ENCODE measurements at regions not wholly inside any gene's neighbourhood (a gene's known extent, or its start where the extent isn't known, plus 50 kb on each side); places are given as distances from the start of the nearest gene placed in this dataset.

DNA sequence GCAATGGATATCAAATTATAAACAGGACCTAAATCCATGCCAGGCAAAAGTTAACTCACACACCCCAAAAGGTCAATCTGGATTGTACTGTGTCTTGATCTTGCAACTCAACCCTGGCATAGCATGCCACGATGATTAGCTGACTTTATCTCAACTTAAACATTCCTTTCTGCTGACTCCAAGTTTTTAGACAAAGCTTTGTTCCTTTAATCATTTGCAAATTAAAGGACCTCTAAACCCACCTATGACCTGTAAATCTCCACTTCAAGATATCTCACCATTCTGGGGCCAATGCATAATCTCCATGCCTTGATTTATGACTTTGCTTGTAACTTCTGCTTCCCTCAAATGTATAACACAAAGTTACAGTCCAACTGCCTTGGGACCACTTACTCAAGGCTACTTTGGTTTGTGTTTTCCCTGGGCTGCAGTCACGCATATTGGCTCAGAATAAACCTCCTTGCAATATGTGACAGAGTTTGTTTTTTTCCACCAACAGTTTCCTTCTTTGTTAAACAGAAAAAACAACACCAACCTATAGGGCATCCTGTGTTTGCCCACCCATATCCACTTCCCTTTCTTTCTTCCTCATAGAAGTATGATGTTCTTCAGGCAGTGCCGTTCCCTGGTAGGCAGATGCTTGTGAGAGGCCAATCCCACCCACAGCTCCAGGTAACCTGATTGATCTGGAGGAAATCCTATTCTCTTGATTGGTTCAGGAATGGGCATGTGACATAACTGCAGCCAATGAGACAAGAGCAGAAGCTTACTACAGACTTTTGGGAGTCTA lies 390.6 kb upstream of the ERCC4 start:
- DNase-seq (no peak), ATAC-seq (replicated peaks) (no peak)
- no peaks in the 10 kb centered on the region for H3K4me1 Mint-ChIP-seq (ENCODE audit: low read depth in 2 of 2)
- H3K4me3 Mint-ChIP-seq: no peak overlapping the region
- peaks cover 8 to 19% of the 10 kb centered on the region in 2 donors for H3K9me3 Mint-ChIP-seq
- no peak overlapping the region for H3K27ac Mint-ChIP-seq
- no peaks in the 10 kb centered on the region for H3K27me3 Mint-ChIP-seq
- no peaks in the 10 kb centered on the region for H3K36me3 Mint-ChIP-seq (ENCODE audit: insufficient read depth)

DNA sequence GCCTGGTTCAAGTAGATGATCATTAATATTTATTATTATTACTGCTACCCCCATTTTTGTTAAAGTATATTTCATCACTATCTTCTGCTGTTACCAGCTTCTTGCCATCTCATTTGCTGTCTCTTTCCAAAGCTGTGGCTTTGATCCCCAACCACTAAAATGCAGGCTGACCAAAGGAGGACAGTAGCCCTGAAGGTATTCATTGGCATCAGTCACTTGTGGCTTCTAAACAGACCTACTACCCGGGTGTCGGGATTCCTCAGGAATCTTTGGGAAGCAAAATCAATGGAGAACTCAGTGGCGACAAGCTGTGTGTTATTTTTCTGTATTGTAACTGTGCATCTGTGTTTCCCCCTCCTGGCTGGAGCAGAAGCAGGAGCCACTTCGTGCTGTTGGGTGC lies 379.2 kb upstream of the ERCC4 start:
- H3K9me3 Mint-ChIP-seq: peaks cover 5 to 8% of the 10 kb centered on the region in 2 donors
- H3K4me3 Mint-ChIP-seq: no peak overlapping the region
- H3K4me1 Mint-ChIP-seq (ENCODE audit: low read depth in 2 of 2): no peaks in the 10 kb centered on the region
- no peak overlapping the region for H3K27ac Mint-ChIP-seq
- H3K27me3 Mint-ChIP-seq: no peaks in the 10 kb centered on the region
- DNase-seq (no peak), ATAC-seq (replicated peaks) (no peak)
- H3K36me3 Mint-ChIP-seq (ENCODE audit: insufficient read depth): no peaks in the 10 kb centered on the region

GRCh38 chr16:13542284-13542683 lies 377.7 kb upstream of the ERCC4 start:
- Mint-ChIP-seq H3K27me3 (no peaks in the 10 kb centered on the region), H3K4me3 (no peak overlapping the region), H3K9me3 (peaks cover 0 to 2% of the 10 kb centered on the region in 2 donors), H3K36me3 (ENCODE audit: insufficient read depth) (no peaks in the 10 kb centered on the region), H3K27ac (no peak overlapping the region), H3K4me1 (ENCODE audit: low read depth in 2 of 2) (no peaks in the 10 kb centered on the region)
- ATAC-seq (replicated peaks) (no peak), DNase-seq (no peak)

- Mint-ChIP-seq H3K36me3 (ENCODE audit: insufficient read depth) (no peaks in the 10 kb centered on the region), H3K9me3 (peaks cover 0 to 2% of the 10 kb centered on the region in 2 donors), H3K27me3 (no peaks in the 10 kb centered on the region), H3K27ac (no peak overlapping the region), H3K4me1 (ENCODE audit: low read depth in 2 of 2) (no peaks in the 10 kb centered on the region), H3K4me3 (no peak overlapping the region)
- no peak for ATAC-seq (replicated peaks)
- no peak for DNase-seq
Measured at GRCh38 chr16:13543850-13544249, 376.1 kb upstream of the ERCC4 start.

GRCh38 chr16:13545271-13545670 lies 374.7 kb upstream of the ERCC4 start:
- Mint-ChIP-seq H3K4me3 (no peak overlapping the region), H3K27me3 (no peaks in the 10 kb centered on the region), H3K4me1 (ENCODE audit: low read depth in 2 of 2) (no peaks in the 10 kb centered on the region), H3K9me3 (peaks cover 0 to 2% of the 10 kb centered on the region in 2 donors), H3K27ac (no peak overlapping the region), H3K36me3 (ENCODE audit: insufficient read depth) (no peaks in the 10 kb centered on the region)
- DNase-seq: no peak
- ATAC-seq (replicated peaks): no peak

- no peaks in the 10 kb centered on the region for H3K36me3 Mint-ChIP-seq (ENCODE audit: insufficient read depth)
- H3K4me3 Mint-ChIP-seq: no peak overlapping the region
- DNase-seq (no peak), ATAC-seq (replicated peaks) (no peak)
- peaks cover 0 to 2% of the 10 kb centered on the region in 2 donors for H3K9me3 Mint-ChIP-seq
- no peaks in the 10 kb centered on the region for H3K4me1 Mint-ChIP-seq (ENCODE audit: low read depth in 2 of 2)
- H3K27ac Mint-ChIP-seq: no peak overlapping the region
- no peaks in the 10 kb centered on the region for H3K27me3 Mint-ChIP-seq
Measured at GRCh38 chr16:13550254-13550653, 369.7 kb upstream of the ERCC4 start.

DNA sequence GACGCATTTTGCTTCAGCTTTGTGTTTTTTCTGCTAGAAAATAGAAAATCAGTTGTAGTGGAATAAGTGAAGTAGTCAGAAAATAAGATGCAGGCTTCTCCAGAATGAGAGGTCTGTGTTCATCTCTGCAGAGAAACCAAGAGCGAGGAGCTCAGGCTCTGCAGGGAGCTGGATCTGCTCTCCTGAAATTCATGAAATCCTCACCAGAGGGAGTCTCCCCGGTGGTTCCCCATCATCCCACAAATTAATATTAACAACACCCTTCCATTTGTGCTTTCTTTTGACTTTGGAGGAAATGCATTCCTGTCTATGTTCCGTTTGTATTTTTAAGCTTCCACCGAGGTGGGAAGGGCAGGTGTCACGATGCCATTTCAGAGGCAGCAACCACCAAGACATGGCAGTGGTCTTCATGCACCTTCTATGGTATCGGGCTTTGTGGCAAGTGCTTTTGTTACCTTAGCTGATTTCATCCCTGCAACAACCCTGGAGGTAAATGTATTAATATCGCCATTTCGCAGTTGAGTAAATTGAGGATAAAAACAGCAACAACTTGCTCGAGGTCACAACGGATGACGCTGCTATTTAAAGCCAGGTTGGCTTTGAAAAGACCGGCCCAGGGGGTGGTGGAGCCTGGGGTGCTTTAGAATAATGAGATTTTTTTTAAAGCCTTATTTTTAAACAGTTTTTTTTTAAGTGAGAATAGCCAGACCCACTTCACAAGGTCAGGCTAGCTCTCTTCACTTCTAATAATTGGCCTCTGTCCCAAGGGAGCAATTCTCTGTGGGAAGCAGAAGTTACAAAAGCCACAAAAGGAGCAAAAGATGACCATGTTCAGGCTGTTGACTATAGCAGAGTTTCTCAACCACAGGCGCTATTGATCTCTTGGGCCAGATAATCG lies 367.6 kb upstream of the ERCC4 start:
- H3K4me3 Mint-ChIP-seq: no peak overlapping the region
- no peak overlapping the region for H3K27ac Mint-ChIP-seq
- ATAC-seq (replicated peaks): no peak
- H3K36me3 Mint-ChIP-seq (ENCODE audit: insufficient read depth): no peaks in the 10 kb centered on the region
- H3K4me1 Mint-ChIP-seq (ENCODE audit: low read depth in 2 of 2): no peaks in the 10 kb centered on the region
- H3K9me3 Mint-ChIP-seq: peaks cover 0 to 2% of the 10 kb centered on the region in 2 donors
- H3K27me3 Mint-ChIP-seq: no peaks in the 10 kb centered on the region
- DNase-seq: no peak

DNA sequence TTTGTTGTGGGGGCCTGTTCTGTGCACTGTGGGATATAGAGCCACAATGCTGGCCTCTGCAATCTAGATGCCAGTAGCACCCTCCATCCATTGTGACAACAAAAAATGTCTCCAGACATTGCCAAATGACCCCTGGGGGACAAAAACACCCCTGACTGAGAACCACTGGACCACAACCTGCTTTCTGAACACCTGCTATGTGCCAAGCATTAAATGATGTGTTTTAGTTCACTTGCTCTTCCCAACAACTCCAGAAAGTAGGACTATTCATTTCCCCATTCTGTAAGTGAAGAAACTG lies 367.0 kb upstream of the ERCC4 start:
- no peak for DNase-seq
- Mint-ChIP-seq H3K36me3 (ENCODE audit: insufficient read depth) (no peaks in the 10 kb centered on the region), H3K4me1 (ENCODE audit: low read depth in 2 of 2) (no peaks in the 10 kb centered on the region), H3K27ac (no peak overlapping the region), H3K9me3 (peaks cover 2 to 3% of the 10 kb centered on the region in 2 donors), H3K27me3 (no peaks in the 10 kb centered on the region), H3K4me3 (no peak overlapping the region)
- ATAC-seq (replicated peaks): no peak

- ATAC-seq (replicated peaks) (no peak), DNase-seq (no peak)
- Mint-ChIP-seq H3K27ac (no peak overlapping the region), H3K4me1 (ENCODE audit: low read depth in 2 of 2) (no peaks in the 10 kb centered on the region), H3K4me3 (no peak overlapping the region), H3K9me3 (peaks cover 2 to 9% of the 10 kb centered on the region in 2 donors), H3K36me3 (ENCODE audit: insufficient read depth) (no peaks in the 10 kb centered on the region), H3K27me3 (no peaks in the 10 kb centered on the region)
Measured at GRCh38 chr16:13553453-13553985, 366.4 kb upstream of the ERCC4 start.

GRCh38 chr16:13554005-13554404 lies 365.9 kb upstream of the ERCC4 start:
- Mint-ChIP-seq H3K9me3 (peaks cover 2 to 9% of the 10 kb centered on the region in 2 donors), H3K27me3 (no peaks in the 10 kb centered on the region), H3K36me3 (ENCODE audit: insufficient read depth) (no peaks in the 10 kb centered on the region), H3K27ac (no peak overlapping the region), H3K4me3 (no peak overlapping the region), H3K4me1 (ENCODE audit: low read depth in 2 of 2) (no peaks in the 10 kb centered on the region)
- ATAC-seq (replicated peaks) (no peak), DNase-seq (no peak)

GRCh38 chr16:13554643-13555042 lies 365.3 kb upstream of the ERCC4 start:
- no peaks in the 10 kb centered on the region for H3K36me3 Mint-ChIP-seq (ENCODE audit: insufficient read depth)
- no peak for ATAC-seq (replicated peaks)
- no peak overlapping the region for H3K4me3 Mint-ChIP-seq
- H3K4me1 Mint-ChIP-seq (ENCODE audit: low read depth in 2 of 2): no peaks in the 10 kb centered on the region
- DNase-seq: no peak
- H3K27me3 Mint-ChIP-seq: no peaks in the 10 kb centered on the region
- no peak overlapping the region for H3K27ac Mint-ChIP-seq
- H3K9me3 Mint-ChIP-seq: peaks cover 2 to 9% of the 10 kb centered on the region in 2 donors

DNA sequence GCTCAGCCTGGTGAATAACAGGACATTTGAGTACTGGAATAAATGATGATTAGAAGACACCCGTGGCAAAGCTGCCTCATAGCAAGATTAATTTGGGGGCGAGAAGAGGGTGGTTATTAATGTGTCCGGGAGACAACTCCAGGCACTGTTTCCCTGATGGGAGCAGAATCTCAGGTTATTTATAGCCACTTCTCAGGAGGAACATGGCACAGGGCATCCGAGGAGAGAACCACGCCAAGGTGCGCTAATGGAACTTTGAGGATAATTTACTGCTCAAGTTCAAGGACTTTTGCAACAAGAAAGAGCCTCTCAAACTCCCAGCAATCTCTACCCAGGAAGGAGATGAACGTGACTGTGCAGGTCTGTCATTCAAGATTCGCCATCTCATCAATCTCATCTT lies 362.5 kb upstream of the ERCC4 start:
- Mint-ChIP-seq H3K36me3 (ENCODE audit: insufficient read depth) (no peaks in the 10 kb centered on the region), H3K27ac (no peak overlapping the region), H3K4me1 (ENCODE audit: low read depth in 2 of 2) (no peaks in the 10 kb centered on the region), H3K4me3 (no peak overlapping the region), H3K9me3 (peaks cover 6 to 9% of the 10 kb centered on the region in 2 donors), H3K27me3 (no peaks in the 10 kb centered on the region)
- ATAC-seq (replicated peaks) (no peak), DNase-seq (no peak)

DNA sequence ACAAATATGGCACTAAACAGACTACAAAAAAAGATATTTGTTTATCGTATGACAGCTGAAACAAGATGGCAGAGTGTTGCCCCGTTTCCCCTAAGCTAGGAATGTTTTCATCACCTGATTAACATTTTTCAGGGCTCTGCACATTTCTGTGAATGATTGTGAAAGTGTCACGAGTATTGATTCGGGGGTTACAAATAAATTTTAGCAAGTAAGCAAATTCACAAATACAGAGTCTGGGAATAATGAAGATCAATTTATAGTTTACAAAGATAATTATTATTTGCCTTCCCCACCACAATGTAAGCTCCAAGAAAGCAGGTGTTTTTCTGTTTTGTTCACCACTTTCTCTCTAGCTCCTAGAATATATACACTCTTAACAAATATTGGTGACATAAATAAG lies 361.2 kb upstream of the ERCC4 start:
- Mint-ChIP-seq H3K27me3 (no peaks in the 10 kb centered on the region), H3K27ac (no peak overlapping the region), H3K4me1 (ENCODE audit: low read depth in 2 of 2) (no peaks in the 10 kb centered on the region), H3K36me3 (ENCODE audit: insufficient read depth) (no peaks in the 10 kb centered on the region), H3K9me3 (peaks cover 3 to 9% of the 10 kb centered on the region in 2 donors), H3K4me3 (no peak overlapping the region)
- ATAC-seq (replicated peaks) (no peak), DNase-seq (no peak)

- Mint-ChIP-seq H3K4me3 (no peak overlapping the region), H3K36me3 (ENCODE audit: insufficient read depth) (no peaks in the 10 kb centered on the region), H3K27ac (no peak overlapping the region), H3K9me3 (peaks cover 3 to 9% of the 10 kb centered on the region in 2 donors), H3K27me3 (no peaks in the 10 kb centered on the region), H3K4me1 (ENCODE audit: low read depth in 2 of 2) (no peaks in the 10 kb centered on the region)
- ATAC-seq (replicated peaks) (no peak), DNase-seq (no peak)
Measured at GRCh38 chr16:13559624-13560023, 360.3 kb upstream of the ERCC4 start.

Measured in effector memory CD8-positive, alpha-beta T cell (primary cell).